Sigmoid colon (tissue), 6 donors: ENCODE measurements at regions not wholly inside any gene's neighbourhood (a gene's known extent, or its start where the extent isn't known, plus 50 kb on each side); places are given as distances from the start of the nearest gene placed in this dataset.

Experiments used
- DNase-seq: peaks from one replicate; pipeline ENCODE4 v3.0.0-alpha.2; 2019
- H3K27ac ChIP-seq, 4 donors: fragments of 200-600 bp; sonication (generic); one replicate each; pipeline ENCODE4 v1.5.1; 2016 to 2019; ENCODE audit warnings: mild to moderate bottlenecking in 1 of 4
- H3K27me3 ChIP-seq, 3 donors: fragments of 200-600 bp; sonication (generic); one replicate each; pipeline ENCODE4 v1.5.1; 2019; ENCODE audit warnings: mild to moderate bottlenecking in 1 of 3
- H3K36me3 ChIP-seq, 4 donors: fragments of 200-600 bp; sonication (generic); one replicate each; pipeline ENCODE4 v1.5.1; 2016 to 2019
- H3K4me1 ChIP-seq, 4 donors: fragments of 200-600 bp; sonication (generic); one replicate each; pipeline ENCODE4 v1.5.1; 2017 to 2019
- H3K4me3 ChIP-seq, 4 donors: fragments of 200-600 bp; sonication (generic); one replicate each; pipeline ENCODE4 v1.5.1; 2017 to 2019; ENCODE audit warnings: mild to moderate bottlenecking in 2 of 4, moderate library complexity in 1 of 4
- H3K9me3 ChIP-seq, 4 donors: fragments of 200-600 bp in 3 of 4; sonication (generic) in 3 of 4; one replicate each; pipeline versions ENCODE4 v1.5.1 to v1.6.1; 2013 to 2019
- EP300 ChIP-seq, 4 donors: sonication (generic); formaldehyde crosslinking; IDR thresholded peaks; one replicate each; pipeline ENCODE4 v1.6.1; 2017; ENCODE audit warnings: antibody characterized with exemption in 4 of 4
- POLR2A ChIP-seq, 2 donors: fragments of 450-650 bp; IDR thresholded peaks; one replicate each; pipeline ENCODE4 v1.6.1; 2016; ENCODE audit warnings: antibody characterized with exemption in 2 of 2, mild to moderate bottlenecking in 2 of 2, moderate library complexity in 2 of 2
- POLR2AphosphoS5 ChIP-seq, 4 donors: sonication (generic); formaldehyde crosslinking; IDR thresholded peaks; one replicate each; pipeline ENCODE4 v1.6.1; 2017; ENCODE audit warnings: antibody characterized with exemption in 4 of 4
- WGBS, 2 donors: extraction: QIAGEN DNeasy Blood & Tissue Kit; methylation state at CpG; one replicate each; pipeline ENCODE4 v1.1.7; 2013; 5-methylcytosine and 5-hydroxymethylcytosine counted together
- intact Hi-C: fragments of 100-400 bp; cut with DNase I; formaldehyde crosslinking; loops from one replicate; pipeline ENCODE4 v1.15.1; 2023
- TF ChIP-seq, protein P1 (sequence below), 4 experiments: fragments of 450-650 bp in 3 of 4; fragments of 200-600 bp in 1 of 4; IDR thresholded peaks; one replicate each; pipeline ENCODE4 v1.5.1; 2016 to 2019; ENCODE audit warnings: antibody characterized with exemption in 4 of 4, mild to moderate bottlenecking in 3 of 4, moderate library complexity in 2 of 4
- donor health status: healthy with polysubstance abuse.
- donor health status: healthy.

GRCh38 chr3:147618691-147619090 is 209.5 kb downstream of the ZIC1 start:
- intact Hi-C loops: no loop called here
- Histone ChIP-seq H3K9me3 (no peaks in the 10 kb centered on the region), H3K36me3 (no peaks in the 10 kb centered on the region), H3K4me1 (no peaks in the 10 kb centered on the region), H3K27me3 (no peaks in the 10 kb centered on the region), H3K27ac (no peak overlapping the region), H3K4me3 (no peak overlapping the region)
- no peak for DNase-seq
- 48 to 62% methylated on average over 4 of the region's 4 CpGs for WGBS, 2 donors
- TF ChIP-seq, protein P1, sequence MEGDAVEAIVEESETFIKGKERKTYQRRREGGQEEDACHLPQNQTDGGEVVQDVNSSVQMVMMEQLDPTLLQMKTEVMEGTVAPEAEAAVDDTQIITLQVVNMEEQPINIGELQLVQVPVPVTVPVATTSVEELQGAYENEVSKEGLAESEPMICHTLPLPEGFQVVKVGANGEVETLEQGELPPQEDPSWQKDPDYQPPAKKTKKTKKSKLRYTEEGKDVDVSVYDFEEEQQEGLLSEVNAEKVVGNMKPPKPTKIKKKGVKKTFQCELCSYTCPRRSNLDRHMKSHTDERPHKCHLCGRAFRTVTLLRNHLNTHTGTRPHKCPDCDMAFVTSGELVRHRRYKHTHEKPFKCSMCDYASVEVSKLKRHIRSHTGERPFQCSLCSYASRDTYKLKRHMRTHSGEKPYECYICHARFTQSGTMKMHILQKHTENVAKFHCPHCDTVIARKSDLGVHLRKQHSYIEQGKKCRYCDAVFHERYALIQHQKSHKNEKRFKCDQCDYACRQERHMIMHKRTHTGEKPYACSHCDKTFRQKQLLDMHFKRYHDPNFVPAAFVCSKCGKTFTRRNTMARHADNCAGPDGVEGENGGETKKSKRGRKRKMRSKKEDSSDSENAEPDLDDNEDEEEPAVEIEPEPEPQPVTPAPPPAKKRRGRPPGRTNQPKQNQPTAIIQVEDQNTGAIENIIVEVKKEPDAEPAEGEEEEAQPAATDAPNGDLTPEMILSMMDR (IDR thresholded peaks at IDR 0.05): no peak
- TF ChIP-seq POLR2A (IDR thresholded peaks at IDR 0.05) (no peak), POLR2AphosphoS5 (IDR thresholded peaks at IDR 0.05) (no peak), EP300 (IDR thresholded peaks at IDR 0.05) (no peak)

DNA sequence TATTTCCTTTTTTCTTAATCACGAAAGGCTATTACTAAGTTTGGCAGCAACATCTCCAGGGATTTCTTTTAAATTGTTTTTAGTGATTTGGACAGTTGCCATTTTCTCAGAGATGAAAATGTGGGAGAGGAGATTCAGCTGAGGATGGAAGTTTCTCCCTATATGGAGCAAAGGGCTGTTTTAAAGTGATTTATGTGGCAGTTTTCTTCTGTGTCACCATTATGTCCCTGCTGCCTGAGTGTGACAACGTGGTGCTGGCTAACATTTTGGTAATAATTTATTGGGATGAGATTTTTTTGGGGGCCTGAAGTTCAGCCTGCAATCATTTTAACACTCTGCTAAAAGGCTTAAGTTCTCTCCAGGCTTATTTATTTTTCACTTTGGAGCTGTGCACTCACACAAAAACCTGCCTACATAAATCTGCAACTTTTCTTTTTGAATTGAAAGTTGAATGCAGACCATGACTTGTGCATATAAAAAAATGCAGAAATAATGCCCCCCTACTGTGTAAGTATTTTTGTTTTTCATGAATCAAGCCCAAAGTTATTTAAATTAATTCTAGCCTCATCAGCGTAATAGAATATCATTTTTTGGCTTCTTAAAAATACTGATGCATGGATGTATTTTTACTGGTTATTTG is 210.9 kb downstream of the ZIC1 start:
- intact Hi-C loops: no loop called here
- H3K27ac ChIP-seq: no peak overlapping the region
- H3K9me3 ChIP-seq: no peaks in the 10 kb centered on the region
- H3K36me3 ChIP-seq: no peaks in the 10 kb centered on the region
- no peaks in the 10 kb centered on the region for H3K27me3 ChIP-seq
- H3K4me3 ChIP-seq: no peak overlapping the region
- DNase-seq: no peak
- WGBS, 2 donors: 44 to 47% methylated on average over 3 of the region's 3 CpGs
- H3K4me1 ChIP-seq: no peaks in the 10 kb centered on the region
- TF ChIP-seq POLR2AphosphoS5 (IDR thresholded peaks at IDR 0.05) (no peak), POLR2A (IDR thresholded peaks at IDR 0.05) (no peak), EP300 (IDR thresholded peaks at IDR 0.05) (no peak)
- TF ChIP-seq, protein P1 (IDR thresholded peaks at IDR 0.05): no peak

GRCh38 chr3:147620906-147621305 is 211.7 kb downstream of the ZIC1 start:
- H3K4me3 ChIP-seq: no peak overlapping the region
- H3K9me3 ChIP-seq: no peaks in the 10 kb centered on the region
- no peaks in the 10 kb centered on the region for H3K27me3 ChIP-seq
- no peak for TF ChIP-seq POLR2AphosphoS5 (IDR thresholded peaks at IDR 0.05)
- no peak for TF ChIP-seq EP300 (IDR thresholded peaks at IDR 0.05)
- TF ChIP-seq POLR2A (IDR thresholded peaks at IDR 0.05): no peak
- TF ChIP-seq, protein P1 (IDR thresholded peaks at IDR 0.05): no peak
- no peak for DNase-seq
- no peak overlapping the region for H3K27ac ChIP-seq
- H3K4me1 ChIP-seq: no peaks in the 10 kb centered on the region
- H3K36me3 ChIP-seq: no peaks in the 10 kb centered on the region
- intact Hi-C loops: no loop called here

DNA sequence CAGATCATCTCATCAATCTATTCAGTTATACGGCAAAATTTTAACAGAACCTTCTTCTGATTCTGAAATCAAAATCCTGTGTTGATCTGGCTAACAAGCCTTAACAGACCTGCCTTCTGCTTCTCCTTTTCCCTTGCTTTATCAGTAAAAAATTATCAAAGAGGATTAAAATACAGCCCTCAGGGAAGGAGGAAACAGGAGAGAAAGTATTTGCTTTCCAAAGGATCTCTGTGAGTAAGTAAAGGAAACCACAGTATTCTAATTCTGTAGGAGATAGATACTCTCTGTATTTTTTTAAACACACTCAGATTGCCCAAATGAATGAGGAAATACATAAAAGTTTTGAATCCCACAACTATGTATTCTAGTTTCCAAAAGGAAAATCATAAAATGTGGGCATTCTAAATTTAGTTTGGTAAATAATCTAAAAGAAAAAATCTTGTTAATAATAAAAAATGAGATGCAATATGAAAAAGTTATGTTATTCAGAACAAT is 221.8 kb downstream of the ZIC1 start:
- no peak for DNase-seq
- TF ChIP-seq POLR2A (IDR thresholded peaks at IDR 0.05) (no peak), POLR2AphosphoS5 (IDR thresholded peaks at IDR 0.05) (no peak)
- TF ChIP-seq, protein P1 (IDR thresholded peaks at IDR 0.05): no peak
- WGBS, 2 donors: 92% methylated on average over 1 of the region's 1 CpG
- no peak overlapping the region for H3K4me3 ChIP-seq
- no peaks in the 10 kb centered on the region for H3K4me1 ChIP-seq
- H3K36me3 ChIP-seq: no peaks in the 10 kb centered on the region
- no peak overlapping the region for H3K27ac ChIP-seq
- peaks cover 0 to 4% (median 0%) of the 10 kb centered on the region in 4 donors for H3K9me3 ChIP-seq
- intact Hi-C loops: no loop called here
- no peaks in the 10 kb centered on the region for H3K27me3 ChIP-seq

DNA sequence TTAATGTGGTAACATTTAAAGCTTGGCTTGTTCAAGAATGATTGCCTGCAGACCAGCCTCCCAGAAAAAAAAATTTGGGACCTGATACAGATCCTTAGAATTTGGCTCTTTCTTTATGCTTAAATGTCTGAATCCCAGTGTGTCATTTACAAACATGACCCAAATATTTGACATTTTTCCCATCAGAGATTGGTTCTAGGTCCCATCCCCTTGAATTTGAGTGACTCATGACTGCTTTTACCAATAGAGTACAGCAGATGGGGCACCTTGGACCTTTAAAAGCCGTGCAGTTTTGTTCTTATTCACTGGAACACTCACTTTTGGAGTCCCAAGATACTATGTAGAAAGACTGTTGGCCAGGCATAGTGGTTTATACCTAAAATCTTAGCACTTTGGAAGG is 231.6 kb downstream of the ZIC1 start:
- no peak for DNase-seq
- TF ChIP-seq, protein P1 (IDR thresholded peaks at IDR 0.05): no peak
- TF ChIP-seq POLR2A (IDR thresholded peaks at IDR 0.05) (no peak), EP300 (IDR thresholded peaks at IDR 0.05) (no peak), POLR2AphosphoS5 (IDR thresholded peaks at IDR 0.05) (no peak)
- Histone ChIP-seq H3K27me3 (no peaks in the 10 kb centered on the region), H3K4me1 (no peaks in the 10 kb centered on the region), H3K36me3 (no peaks in the 10 kb centered on the region), H3K9me3 (peaks cover 0 to 4% (median 2%) of the 10 kb centered on the region in 4 donors), H3K27ac (no peak overlapping the region), H3K4me3 (no peak overlapping the region)
- 49 to 68% methylated on average over 1 of the region's 1 CpG for WGBS, 2 donors
- intact Hi-C loops: no loop called here
